Stimulated activated CD8-positive, alpha-beta memory T cell treated with anti-CD3 and anti-CD28 coated beads, Interleukin-15, amount 100 ng/mL, for 48 hours (primary cell): ENCODE measurements at regions not wholly inside any gene's neighbourhood (a gene's known extent, or its start where the extent isn't known, plus 50 kb on each side); places are given as distances from the start of the nearest gene placed in this dataset.

Experiments
- DNase-seq, 2 donors: peaks; one replicate each; pipeline ENCODE4 v3.0.0-alpha.2; 2020; ENCODE audit warnings: low read depth in 2 of 2

- no peak for DNase-seq
Observed at GRCh38 chr11:23336961-23337360, 476.7 kb upstream of the CCDC179 start.

- no peak for DNase-seq
Observed at GRCh38 chr11:23353611-23354010, 493.3 kb upstream of the CCDC179 start.

GRCh38 chr11:23359297-23359696 is 499.0 kb upstream of the CCDC179 start:
- no peak for DNase-seq

GRCh38 chr11:23364076-23364475 is 503.8 kb upstream of the CCDC179 start:
- no peak for DNase-seq

- no peak for DNase-seq
Observed at GRCh38 chr11:23370580-23371275, 510.5 kb upstream of the CCDC179 start.

- DNase-seq = no peak
Observed at GRCh38 chr11:23377909-23378308, 517.6 kb upstream of the CCDC179 start.

- no peak for DNase-seq
Observed at GRCh38 chr11:23391031-23391430, 530.8 kb upstream of the CCDC179 start.

GRCh38 chr11:23398052-23398451 is 537.8 kb upstream of the CCDC179 start:
- DNase-seq = no peak

GRCh38 chr11:23399995-23400394 is 539.7 kb upstream of the CCDC179 start:
- no peak for DNase-seq

- no peak for DNase-seq
Observed at GRCh38 chr11:23403210-23404185, 543.2 kb upstream of the CCDC179 start.

GRCh38 chr11:23404225-23405160 is 544.2 kb upstream of the CCDC179 start:
- DNase-seq = no peak

GRCh38 chr11:23405350-23405937 is 545.2 kb upstream of the CCDC179 start:
- no peak for DNase-seq

GRCh38 chr11:23406131-23406819 is 546.0 kb upstream of the CCDC179 start:
- no peak for DNase-seq

- DNase-seq = no peak
Observed at GRCh38 chr11:23413057-23413456, 552.8 kb upstream of the CCDC179 start.

- no peak for DNase-seq
Observed at GRCh38 chr11:23423104-23423503, 562.8 kb upstream of the CCDC179 start.

- no peak for DNase-seq
Observed at GRCh38 chr11:23423656-23424055, 563.4 kb upstream of the CCDC179 start.

- no peak for DNase-seq
Observed at GRCh38 chr11:23425381-23425780, 565.1 kb upstream of the CCDC179 start.

GRCh38 chr11:23429569-23429968 is 569.3 kb upstream of the CCDC179 start:
- no peak for DNase-seq

- no peak for DNase-seq
Observed at GRCh38 chr11:23453522-23453921, 593.2 kb upstream of the CCDC179 start.

- no peak for DNase-seq
Observed at GRCh38 chr11:23455321-23455891, 595.1 kb upstream of the CCDC179 start.
